BJ (cell line): ENCODE measurements at regions not wholly inside any gene's neighbourhood (a gene's known extent, or its start where the extent isn't known, plus 50 kb on each side); places are given as distances from the start of the nearest gene placed in this dataset.

Source experiments
- CTCF ChIA-PET: fragments of 350-600 bp; formaldehyde crosslinking; extraction: SDS; loops from one replicate; lab custom pipeline; 2021; ENCODE audit warnings: antibody characterized with exemption, inconsistent platforms; lab: Yijun Ruan, JAX
- POLR2A ChIA-PET: fragments of 300-600 bp; sonication (Branson Sonifier 250); formaldehyde crosslinking; extraction: SDS; loops from one replicate; lab custom pipeline; 2021; ENCODE audit warnings: antibody characterized with exemption; lab: Charles Lee
- DNase-seq: peaks from one replicate; pipeline ENCODE4 v3.0.0-alpha.2; 2011; ENCODE audit warnings: low read depth
- H3K27me3 ChIP-seq: 2 replicates; pipeline ENCODE4 v1.6.0; 2011; ENCODE audit warnings: low read length; ENCODE audit not compliant: control insufficient read depth, insufficient read depth
- H3K36me3 ChIP-seq: 2 replicates; pipeline ENCODE4 v1.5.1; 2011; ENCODE audit warnings: low read length; ENCODE audit not compliant: control insufficient read depth, insufficient read depth
- H3K4me3 ChIP-seq: 2 replicates; pipeline ENCODE4 v1.5.1; 2011; ENCODE audit warnings: low read depth, mild to moderate bottlenecking, control low read depth, low read length
- CTCF ChIP-seq: IDR thresholded peaks from 2 replicates; pipeline ENCODE4 v1.5.1; 2011; ENCODE audit warnings: low read depth, mild to moderate bottlenecking, control low read depth, inconsistent platforms, low read length, moderate library complexity; ENCODE audit not compliant: insufficient read depth

- POLR2A ChIA-PET = no interaction called here
- CTCF ChIA-PET = no interaction called here
Measured at GRCh38 chr10:127805950-127806349, 69.0 kb downstream of the FOXI2 start.

GRCh38 chr10:127812041-127812440, 75.1 kb downstream of the FOXI2 start:
- CTCF ChIA-PET = no interaction called here
- Histone ChIP-seq H3K36me3 (no peaks in the 10 kb centered on the region), H3K4me3 (no peak overlapping the region), H3K27me3 (no peaks in the 10 kb centered on the region)
- POLR2A ChIA-PET = no interaction called here
- no peak for TF ChIP-seq CTCF
- no peak for DNase-seq

More at GRCh38 chr10:127805950-127806349, 69.0 kb downstream of the FOXI2 start:
- no peak overlapping the region for H3K4me3 ChIP-seq
- TF ChIP-seq CTCF = no peak
- H3K27me3 ChIP-seq = no peaks in the 10 kb centered on the region
- H3K36me3 ChIP-seq = no peaks in the 10 kb centered on the region
- no peak for DNase-seq

GRCh38 chr10:127813290-127813689, 76.3 kb downstream of the FOXI2 start:
- TF ChIP-seq CTCF = no peak
- Histone ChIP-seq H3K4me3 (no peak overlapping the region), H3K27me3 (no peaks in the 10 kb centered on the region), H3K36me3 (no peaks in the 10 kb centered on the region)
- DNase-seq = no peak
- ChIA-PET POLR2A (no interaction called here), CTCF (no interaction called here)

GRCh38 chr10:127815147-127815546, 77.6 kb downstream of the CLRN3 start:
- TF ChIP-seq CTCF = no peak
- ChIA-PET CTCF (no interaction called here), POLR2A (no interaction called here)
- H3K27me3 ChIP-seq = no peaks in the 10 kb centered on the region
- no peak for DNase-seq
- H3K4me3 ChIP-seq = no peak overlapping the region
- H3K36me3 ChIP-seq = no peaks in the 10 kb centered on the region

GRCh38 chr10:127824826-127825225, 67.9 kb downstream of the CLRN3 start:
- DNase-seq = no peak
- CTCF ChIA-PET = no interaction called here
- no peak for TF ChIP-seq CTCF
- H3K36me3 ChIP-seq = no peaks in the 10 kb centered on the region
- no peaks in the 10 kb centered on the region for H3K27me3 ChIP-seq
- H3K4me3 ChIP-seq = no peak overlapping the region
- POLR2A ChIA-PET = no interaction called here
